ENCODE measurements at regions not wholly inside any gene's neighbourhood (a gene's known extent, or its start where the extent isn't known, plus 50 kb on each side); places are given as distances from the start of the nearest gene placed in this dataset.

GRCh38 chr4:100960232-100960631 is 387.1 kb downstream of the PPP3CA start:
- Histone ChIP-seq H3K4me3 (ENCODE audit: insufficient read depth, low read depth, low read length) (no peak overlapping the region), H2BK15ac (ENCODE audit: low read depth, low read length) (no peak overlapping the region), H4K8ac (ENCODE audit: low read depth in 2 of 2, low read length in 2 of 2) (no peak overlapping the region), H3K9me3 (ENCODE audit: control insufficient read depth, insufficient read depth, low read length) (no peaks in the 10 kb centered on the region), H2BK20ac (ENCODE audit: low read depth, low read length) (no peak overlapping the region), H3K14ac (replicated peaks; ENCODE audit: low read depth, low read length) (no peak overlapping the region), H3K27me3 (ENCODE audit: control insufficient read depth, insufficient read depth, low read length) (no peaks in the 10 kb centered on the region; the same call in 1 of the 2 replicates), H3K18ac (ENCODE audit: low read depth, low read length) (no peak overlapping the region), H4K20me1 (ENCODE audit: insufficient read depth, low read length) (no peaks in the 10 kb centered on the region), H3K9me1 (ENCODE audit: insufficient read depth, low read length) (no peaks in the 10 kb centered on the region), H3K4me2 (ENCODE audit: low read depth, low read length) (no peak overlapping the region), H2BK120ac (ENCODE audit: low read depth, low read length) (no peak overlapping the region), H3K56ac (ENCODE audit: extremely low read depth, insufficient read depth, low read length) (no peak overlapping the region), H3K27ac (ENCODE audit: insufficient read depth, low read length) (no peak overlapping the region), H3K4me1 (ENCODE audit: control insufficient read depth, insufficient read depth, low read length) (no peaks in the 10 kb centered on the region), H4K5ac (ENCODE audit: low read depth, low read length) (no peak overlapping the region), H2AK9ac (replicated peaks; ENCODE audit: low read depth, low read length, poor library complexity) (no peak overlapping the region), H2BK5ac (ENCODE audit: low read depth, low read length, poor library complexity, severe bottlenecking) (no peak overlapping the region), H3K23ac (ENCODE audit: low read depth, low read length) (no peak overlapping the region), H3K9ac (ENCODE audit: low read depth, low read length) (no peak overlapping the region), H3K36me3 (ENCODE audit: control insufficient read depth, insufficient read depth, low read length) (no peaks in the 10 kb centered on the region), H2AK5ac (ENCODE audit: low read depth, low read length) (no peak overlapping the region), H3K79me1 (ENCODE audit: low read depth in 1 of 2, low read length in 2 of 2) (no peaks in the 10 kb centered on the region), H4K91ac (ENCODE audit: insufficient read depth, low read depth, low read length) (no peak overlapping the region), H3K4ac (ENCODE audit: low read depth, low read length) (no peak overlapping the region), H2AFZ (replicated peaks; ENCODE audit: low read length, poor library complexity) (no peak overlapping the region)
- POLR2A ChIA-PET (ENCODE audit: unreplicated experiment): no interaction called here
- DNase-seq (no peak), ATAC-seq (ENCODE audit: low read depth) (no peak)
- BruUV-seq (replicated peaks): no TSS peak
- TF ChIP-seq CHD1 (IDR thresholded peaks at IDR 0.05; ENCODE audit: low read depth, low read length): no peak
- no peak for TF ChIP-seq POLR2A (IDR thresholded peaks at IDR 0.05; ENCODE audit: low read depth, low read length)
- no peak for TF ChIP-seq FOS (IDR thresholded peaks at IDR 0.05; ENCODE audit: low read depth, low read length)
- no peak for TF ChIP-seq BHLHE40 (IDR thresholded peaks at IDR 0.05; ENCODE audit: low read depth, low read length)
- TF ChIP-seq RFX5 (IDR thresholded peaks at IDR 0.05; ENCODE audit: low read depth, low read length): no peak
- TF ChIP-seq RAD21 (IDR thresholded peaks at IDR 0.05; ENCODE audit: low read length): no peak
- no peak for TF ChIP-seq SMC3 (IDR thresholded peaks at IDR 0.05; ENCODE audit: low read depth, low read length)
- TF ChIP-seq MAZ (IDR thresholded peaks at IDR 0.05; ENCODE audit: borderline replicate concordance, low read depth, low read length): no peak
- no peak for TF ChIP-seq MXI1 (IDR thresholded peaks at IDR 0.05; ENCODE audit: borderline replicate concordance, low read depth, low read length)
- no peak for TF ChIP-seq MAFK (IDR thresholded peaks at IDR 0.05; ENCODE audit: low read depth, low read length)
- TF ChIP-seq, protein P1, sequence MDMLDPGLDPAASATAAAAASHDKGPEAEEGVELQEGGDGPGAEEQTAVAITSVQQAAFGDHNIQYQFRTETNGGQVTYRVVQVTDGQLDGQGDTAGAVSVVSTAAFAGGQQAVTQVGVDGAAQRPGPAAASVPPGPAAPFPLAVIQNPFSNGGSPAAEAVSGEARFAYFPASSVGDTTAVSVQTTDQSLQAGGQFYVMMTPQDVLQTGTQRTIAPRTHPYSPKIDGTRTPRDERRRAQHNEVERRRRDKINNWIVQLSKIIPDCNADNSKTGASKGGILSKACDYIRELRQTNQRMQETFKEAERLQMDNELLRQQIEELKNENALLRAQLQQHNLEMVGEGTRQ (IDR thresholded peaks at IDR 0.05; ENCODE audit: low read depth, low read length): no peak
- no peak for TF ChIP-seq CEBPB (IDR thresholded peaks at IDR 0.05; ENCODE audit: low read depth, low read length)
- no peak for TF ChIP-seq CTCF (conservative IDR thresholded peaks at IDR 0.05; ENCODE audit: low read depth, low read length)
- no peak for TF ChIP-seq ELK1 (IDR thresholded peaks at IDR 0.05; ENCODE audit: borderline replicate concordance, low read depth, low read length)
- TF ChIP-seq NFE2L2 (IDR thresholded peaks at IDR 0.05; ENCODE audit: low read depth, low read length): no peak
- TF ChIP-seq RCOR1 (IDR thresholded peaks at IDR 0.05; ENCODE audit: insufficient replicate concordance, low read length): no peak
- intact Hi-C loops (cut with micrococcal nuclease) (no loop called here), in situ Hi-C loops (cut with MboI; ENCODE audit: low sequenced_read_pairs) (no loop called here), dilution Hi-C loops (cut with HindIII; ENCODE audit: low sequenced_read_pairs, unreplicated experiment) (no loop called here)
- CTCF ChIA-PET: interaction anchor here (1.0 kb wide), 1 partner anchor 17 kb away, joined by 3 read pairs; no protein-coding TSS in a partner anchor
- WGBS, 2 experiments (ENCODE audit: extremely low coverage in 2 of 2, insufficient read length in 1 of 2): 80% methylated on average over 1 of the region's 3 CpGs; no CpG with 5 or more reads in 1 of the 2 experiments

Measured in IMR-90 (cell line).